HG03097 (cell line): ENCODE measurements at regions not wholly inside any gene's neighbourhood (a gene's known extent, or its start where the extent isn't known, plus 50 kb on each side); places are given as distances from the start of the nearest gene placed in this dataset.
"Not testable (repeated sequence)": the region's sequence is repeated elsewhere in the genome, so short reads cannot be mapped to it uniquely, and the experiment has no call there.

ENCODE experiments used
- ATAC-seq: cut with Tn5 transposase; IDR thresholded peaks from one replicate; pipeline ENCODE4 v1.9.1; 2021; ENCODE audit not compliant: unreplicated experiment, low FRiP score

DNA sequence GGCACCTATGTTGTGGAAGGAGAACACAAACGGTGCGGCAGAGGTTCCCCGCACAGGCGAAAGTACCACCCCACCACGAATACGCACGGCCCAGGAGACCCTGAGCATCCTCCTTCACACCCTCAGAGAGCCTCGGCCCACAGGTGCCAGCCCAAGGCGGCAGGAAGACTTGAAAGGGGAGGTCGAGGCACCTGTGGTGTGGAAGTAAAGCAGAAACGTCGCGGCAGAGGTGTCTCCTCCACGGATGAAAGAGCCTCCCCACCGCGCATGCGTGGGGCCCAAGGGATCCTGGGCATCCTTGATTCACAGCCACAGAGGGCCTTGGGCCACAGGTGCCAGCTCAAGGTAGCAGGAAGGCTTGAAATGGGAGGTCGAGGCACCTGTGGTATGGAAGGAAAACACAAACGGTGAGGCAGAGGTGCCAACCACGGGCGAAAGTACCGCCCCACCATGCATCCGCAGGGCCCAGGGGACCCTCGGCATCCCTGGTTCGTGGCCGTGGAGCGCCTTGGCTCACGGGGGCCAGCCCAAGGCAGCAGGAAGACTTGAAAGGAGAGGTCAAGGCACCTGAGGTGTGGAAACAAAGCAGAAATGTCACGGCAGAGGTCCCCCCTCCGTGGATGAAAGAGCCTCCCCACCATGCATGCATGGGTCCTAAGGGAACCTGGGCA lies 380.1 kb downstream of the ALG10 start:
- ATAC-seq: no peak

DNA sequence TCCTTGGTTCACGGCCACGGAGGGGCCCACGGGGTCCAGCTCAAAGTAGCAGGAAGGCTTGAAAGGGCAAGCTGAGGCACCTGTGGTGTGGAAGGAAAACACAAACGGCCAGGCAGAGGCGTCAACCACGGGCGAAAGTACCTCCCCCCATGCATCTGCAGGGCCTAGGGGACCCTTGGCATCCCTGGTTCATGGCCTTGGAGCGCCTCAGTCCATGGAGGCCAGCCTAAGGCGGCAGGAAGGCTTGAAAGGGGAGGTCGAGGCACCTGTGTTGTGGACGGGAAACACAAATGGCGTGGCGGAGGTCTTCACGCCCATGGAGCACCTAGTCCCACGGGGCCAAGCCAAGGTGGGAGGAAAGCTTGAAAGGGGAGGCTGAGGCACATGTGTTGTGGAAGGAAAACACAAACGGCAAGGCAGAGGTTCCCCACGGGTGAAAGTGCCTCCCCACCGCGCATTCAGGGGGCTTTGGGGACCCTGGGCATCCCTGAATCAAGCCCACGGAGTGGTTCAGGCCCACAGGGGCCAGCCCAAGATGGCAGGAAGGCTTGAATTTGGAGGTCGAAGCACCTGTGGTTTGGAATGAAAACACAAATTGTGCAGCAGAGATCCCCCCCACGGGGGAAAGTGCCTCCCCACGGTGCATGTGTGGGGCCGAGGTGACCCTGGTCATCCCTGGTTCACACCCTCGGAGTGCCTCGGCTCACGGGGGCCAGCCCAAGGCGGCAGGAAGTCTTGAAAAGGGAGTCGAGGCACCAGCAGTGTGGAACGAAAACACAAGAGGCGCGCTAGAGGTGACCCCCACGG lies 380.8 kb downstream of the ALG10 start:
- no peak for ATAC-seq

DNA sequence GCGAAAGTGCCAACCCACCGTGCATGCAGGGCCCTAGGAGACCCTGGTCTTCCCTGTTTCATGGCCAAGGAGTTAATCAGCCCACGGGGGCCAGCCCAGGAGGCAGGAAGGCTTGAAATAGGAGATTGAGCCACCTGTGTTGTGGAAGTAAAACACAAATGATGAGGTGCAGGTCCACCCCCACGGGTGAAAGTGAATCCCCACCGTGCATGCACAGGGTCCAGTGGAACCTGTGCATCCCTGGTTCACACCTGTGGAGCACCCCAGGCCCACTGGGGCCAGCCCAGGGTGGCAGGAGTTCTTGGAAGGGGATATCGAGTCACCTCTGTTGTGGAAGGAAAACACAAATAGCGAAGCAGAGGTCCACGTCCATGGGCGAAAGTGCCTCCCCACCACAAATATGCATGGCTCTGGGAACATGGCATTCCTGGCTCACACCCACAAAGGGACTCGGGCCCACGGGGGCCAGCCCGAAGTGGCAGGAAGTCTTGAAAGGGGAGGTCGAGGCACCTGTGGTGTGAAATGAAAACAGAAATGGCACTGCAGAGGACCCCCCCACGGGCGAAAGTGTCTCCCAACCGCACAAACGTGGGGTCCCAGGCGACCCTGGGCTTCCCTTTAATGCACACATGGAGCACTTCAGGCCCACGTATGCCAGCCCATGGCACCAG lies 381.5 kb downstream of the ALG10 start:
- no peak for ATAC-seq

DNA sequence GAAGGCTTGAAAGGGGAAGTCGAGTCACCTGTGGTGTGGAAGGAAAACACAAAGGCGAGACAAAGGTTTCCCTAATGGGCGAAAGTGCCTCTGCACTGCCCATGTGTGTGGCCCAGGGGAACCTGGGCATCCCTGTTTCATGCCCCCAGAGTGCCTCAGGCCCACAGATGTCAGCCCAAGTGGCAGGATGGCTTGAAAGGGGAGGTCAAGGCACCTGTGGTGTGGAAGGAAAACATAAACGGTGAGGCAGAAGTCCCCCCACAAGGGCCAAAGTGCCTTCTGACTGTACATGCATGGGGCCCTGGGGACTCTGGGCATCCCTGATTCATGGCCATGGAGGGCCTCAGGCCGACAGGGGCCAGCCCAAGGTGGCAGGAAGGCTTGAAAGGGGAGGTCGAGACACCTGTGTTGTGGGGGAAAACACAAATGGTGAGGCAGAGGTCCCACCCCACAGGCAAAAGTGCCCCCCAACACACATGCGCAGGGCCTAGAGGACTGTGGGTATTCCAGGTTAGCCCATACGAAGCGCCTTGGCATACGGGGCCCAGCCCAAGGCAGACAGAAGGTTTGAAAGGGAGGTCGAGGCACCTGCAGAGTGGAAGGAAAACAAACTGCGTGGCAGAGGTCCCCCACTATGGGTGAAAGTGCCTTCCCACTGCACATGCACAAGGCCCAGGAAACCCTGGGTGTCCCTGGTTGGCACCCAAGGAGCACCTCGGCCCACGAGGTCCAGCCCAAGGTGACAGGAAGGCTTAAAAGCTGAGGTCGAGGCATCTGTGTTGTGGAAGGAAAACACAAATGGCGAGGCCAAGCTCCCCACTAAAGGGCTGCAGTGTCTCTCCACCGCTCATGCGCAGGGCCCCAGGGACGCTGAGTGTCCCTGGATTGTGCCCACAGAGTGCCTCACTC lies 382.3 kb downstream of the ALG10 start:
- no peak for ATAC-seq

DNA sequence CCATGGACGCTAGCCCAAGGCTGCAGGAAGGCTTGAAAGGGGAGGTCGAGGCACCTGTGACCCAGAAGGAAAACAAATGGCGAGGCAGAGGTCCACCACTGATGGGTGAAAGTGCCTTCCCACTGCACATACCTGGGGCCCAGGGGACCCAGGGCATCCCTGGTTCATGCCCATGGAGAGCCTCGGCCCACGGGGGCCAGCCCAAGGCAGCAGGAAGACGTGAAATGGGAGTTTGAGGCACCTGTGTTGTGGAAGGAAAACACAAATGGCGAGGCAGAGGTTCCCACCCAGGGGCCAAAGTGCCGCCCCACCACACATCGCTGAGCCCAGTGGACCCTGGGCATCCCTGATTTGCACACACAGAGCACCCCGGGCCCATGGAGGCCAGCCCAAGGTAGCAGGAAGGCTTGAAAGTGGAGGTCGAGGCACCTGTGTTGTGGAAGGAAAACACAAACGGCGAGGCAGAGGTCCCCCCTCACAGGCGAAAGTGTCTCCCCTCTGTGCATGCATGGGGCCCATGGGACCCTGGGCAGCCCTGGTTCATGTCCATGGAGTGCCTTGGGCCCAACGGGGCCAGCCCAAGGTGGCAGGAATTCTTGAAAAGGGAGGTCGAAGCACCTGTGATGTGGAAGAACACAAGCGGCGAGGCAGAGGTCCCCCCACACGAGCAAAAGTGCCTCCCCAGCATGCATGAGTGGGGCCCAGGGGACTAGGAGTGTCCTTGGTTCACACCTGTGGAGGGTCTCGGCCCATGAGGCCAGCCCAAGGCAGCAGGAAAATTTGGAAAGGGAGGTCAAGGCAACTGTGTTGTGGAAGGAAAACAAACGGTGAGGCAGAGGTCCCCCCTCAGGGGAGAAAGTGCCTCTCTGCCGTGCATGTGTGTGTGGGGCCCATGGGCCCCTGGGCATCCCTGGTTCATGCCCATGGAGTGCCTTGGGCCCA lies 383.3 kb downstream of the ALG10 start:
- no peak for ATAC-seq

DNA sequence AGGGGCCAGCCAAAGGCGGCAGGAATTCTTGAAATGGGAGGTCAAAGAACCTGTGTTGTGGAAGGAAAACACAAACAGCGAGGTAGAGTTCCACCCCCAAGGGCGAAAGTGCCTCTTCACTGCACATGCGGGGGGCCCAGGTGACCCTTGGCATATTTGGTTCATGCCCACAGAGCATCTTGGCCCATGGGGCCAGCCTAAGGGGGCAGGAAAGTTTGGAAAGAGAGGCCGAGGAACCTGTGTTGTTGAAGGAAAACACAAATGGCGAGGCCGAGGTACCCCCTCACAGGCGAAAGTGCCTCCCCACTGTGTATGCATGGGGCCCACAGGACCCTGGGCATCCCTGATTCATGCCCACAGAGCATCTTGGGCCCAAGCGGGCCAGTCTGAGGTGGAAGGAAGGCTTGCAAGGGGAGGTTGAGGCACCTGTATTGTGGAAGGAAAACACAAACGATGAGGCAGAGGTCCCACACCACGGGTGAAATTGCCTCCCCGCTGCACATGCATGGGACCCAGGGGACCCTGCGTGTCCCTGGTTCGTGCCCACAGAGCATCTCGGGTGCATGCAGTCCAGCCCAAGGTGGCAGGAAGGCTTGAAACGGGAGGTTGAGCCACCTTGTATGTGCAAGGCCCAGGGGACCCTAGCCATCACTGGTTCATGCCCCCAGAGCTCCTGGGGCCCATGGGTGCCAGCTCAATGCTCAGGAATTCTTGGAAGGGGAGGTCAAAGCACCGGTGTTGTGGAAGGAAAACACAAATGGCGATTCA lies 384.1 kb downstream of the ALG10 start:
- ATAC-seq: no peak

DNA sequence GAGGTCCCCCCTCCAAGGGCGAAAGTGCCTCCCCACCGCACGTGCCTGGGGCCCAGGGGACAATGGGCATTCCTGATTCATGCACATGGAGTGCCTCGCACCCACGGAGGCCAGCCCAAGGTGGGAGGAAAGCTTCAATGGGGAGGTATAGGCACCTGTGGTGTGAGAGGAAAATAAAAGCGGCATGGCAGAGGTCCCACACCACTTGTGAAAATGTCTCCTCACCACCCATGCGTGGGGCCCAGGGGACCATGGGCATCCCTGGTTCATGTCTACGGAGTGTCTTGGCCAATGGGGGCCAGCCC lies 384.7 kb downstream of the ALG10 start:
- ATAC-seq: no peak

DNA sequence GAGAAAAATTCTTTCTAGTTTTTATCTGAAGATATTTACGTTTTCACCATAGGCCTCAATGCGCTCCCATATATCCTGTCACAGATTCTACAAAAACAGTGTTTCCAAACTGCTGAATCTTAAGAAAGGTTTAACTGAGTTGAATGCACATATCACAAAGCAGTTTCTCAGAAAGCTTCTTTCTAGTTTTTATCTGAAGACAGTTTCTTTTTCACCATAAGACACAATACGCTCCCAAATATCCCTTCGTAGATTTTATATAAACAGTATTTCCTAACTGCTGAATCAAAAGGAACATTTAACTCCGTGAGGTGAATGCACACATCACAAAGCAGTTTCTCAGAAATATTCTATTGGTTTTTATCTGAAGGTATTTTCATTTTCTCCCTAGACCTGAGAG lies 385.5 kb downstream of the ALG10 start:
- ATAC-seq: no peak

DNA sequence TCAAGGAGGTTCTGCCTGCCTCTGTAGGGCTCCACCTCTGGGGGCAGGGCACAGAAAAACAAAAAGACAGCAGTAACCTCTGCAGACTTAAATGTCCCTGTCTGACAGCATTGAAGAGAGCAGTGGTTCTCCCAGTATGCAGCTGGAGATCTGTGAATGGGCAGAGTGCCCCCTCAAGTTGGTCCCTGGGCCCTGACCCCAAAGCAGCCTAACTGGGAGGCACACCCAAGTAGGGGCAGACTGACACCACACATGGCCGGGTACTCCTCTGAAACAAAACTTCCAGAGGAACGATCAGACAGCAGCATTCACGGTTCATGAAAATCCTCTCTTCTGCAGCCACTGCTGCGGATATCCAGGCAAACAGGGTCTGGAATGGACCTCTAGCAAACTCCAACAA lies 409.2 kb downstream of the ALG10 start:
- ATAC-seq: not testable (repeated sequence)
